Activated naive CD8-positive, alpha-beta T cell treated with anti-CD3 and anti-CD28 coated beads, Interleukin-2, amount 50 U/mL, for 24 hours (primary cell): ENCODE measurements at regions not wholly inside any gene's neighbourhood (a gene's known extent, or its start where the extent isn't known, plus 50 kb on each side); places are given as distances from the start of the nearest gene placed in this dataset.

ENCODE experiments used
- ATAC-seq: fragments of 150-1000 bp; cut with Tn5 transposase; one replicate; pipeline ENCODE4 v1.10.0; 2021
- DNase-seq: peaks from one replicate; pipeline ENCODE4 v3.0.0; 2021
- H3K27ac Mint-ChIP-seq: one replicate; pipeline ENCODE4 v1.8.0; 2021; ENCODE audit warnings: mild to moderate bottlenecking, mixed read lengths
- H3K27me3 Mint-ChIP-seq: one replicate; pipeline ENCODE4 v1.8.0; 2021; ENCODE audit warnings: mixed read lengths
- H3K36me3 Mint-ChIP-seq: one replicate; pipeline ENCODE4 v1.8.0; 2021; ENCODE audit warnings: low read depth, mixed read lengths
- H3K4me1 Mint-ChIP-seq: one replicate; pipeline ENCODE4 v1.8.0; 2021; ENCODE audit warnings: mixed read lengths
- H3K4me3 Mint-ChIP-seq: one replicate; pipeline ENCODE4 v1.8.0; 2021; ENCODE audit warnings: mild to moderate bottlenecking, moderate library complexity, mixed read lengths
- H3K9me3 Mint-ChIP-seq: one replicate; pipeline ENCODE4 v1.8.0; 2021; ENCODE audit warnings: mixed read lengths

DNA sequence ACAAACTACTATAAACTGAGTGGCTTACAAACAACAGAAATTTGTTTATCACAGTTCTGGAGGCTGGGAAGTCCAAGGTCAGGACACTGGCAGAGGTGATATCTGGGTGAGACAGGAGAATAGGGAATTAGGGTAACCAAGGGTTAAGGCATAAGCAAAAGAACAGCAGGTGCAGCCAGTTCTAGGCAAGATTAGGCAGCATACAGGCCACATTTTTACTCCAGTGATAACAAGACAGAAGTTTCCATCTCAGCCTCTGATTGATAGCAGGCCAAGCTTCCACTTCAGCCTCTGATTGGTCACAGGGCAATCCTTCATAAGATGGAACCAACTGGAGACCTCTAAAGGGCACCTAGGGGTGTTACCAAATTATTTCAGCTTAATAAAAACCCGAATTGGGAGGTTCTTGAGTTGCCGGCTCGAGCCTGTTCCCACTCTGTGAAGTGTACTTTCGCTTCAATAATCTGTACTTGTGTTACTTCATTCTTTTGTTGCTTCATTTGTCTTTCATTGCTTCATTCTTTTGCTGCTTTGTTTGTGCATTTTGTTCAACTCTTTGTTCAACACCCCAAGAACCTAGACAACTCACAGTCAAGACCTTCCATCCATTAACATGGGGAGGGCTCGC lies 185.6 kb downstream of the TOMM20 start:
- ATAC-seq (no peak), DNase-seq (no peak)
- Mint-ChIP-seq H3K4me3 (no peak overlapping the region), H3K36me3 (no peaks in the 10 kb centered on the region), H3K4me1 (peaks cover 34% of the 10 kb centered on the region), H3K27me3 (no peaks in the 10 kb centered on the region), H3K27ac (no peak overlapping the region), H3K9me3 (peaks cover 5% of the 10 kb centered on the region)

GRCh38 chr1:234942012-234942332 lies 186.7 kb downstream of the TOMM20 start:
- H3K27me3 Mint-ChIP-seq, result no peaks in the 10 kb centered on the region
- DNase-seq, result no peak

DNA sequence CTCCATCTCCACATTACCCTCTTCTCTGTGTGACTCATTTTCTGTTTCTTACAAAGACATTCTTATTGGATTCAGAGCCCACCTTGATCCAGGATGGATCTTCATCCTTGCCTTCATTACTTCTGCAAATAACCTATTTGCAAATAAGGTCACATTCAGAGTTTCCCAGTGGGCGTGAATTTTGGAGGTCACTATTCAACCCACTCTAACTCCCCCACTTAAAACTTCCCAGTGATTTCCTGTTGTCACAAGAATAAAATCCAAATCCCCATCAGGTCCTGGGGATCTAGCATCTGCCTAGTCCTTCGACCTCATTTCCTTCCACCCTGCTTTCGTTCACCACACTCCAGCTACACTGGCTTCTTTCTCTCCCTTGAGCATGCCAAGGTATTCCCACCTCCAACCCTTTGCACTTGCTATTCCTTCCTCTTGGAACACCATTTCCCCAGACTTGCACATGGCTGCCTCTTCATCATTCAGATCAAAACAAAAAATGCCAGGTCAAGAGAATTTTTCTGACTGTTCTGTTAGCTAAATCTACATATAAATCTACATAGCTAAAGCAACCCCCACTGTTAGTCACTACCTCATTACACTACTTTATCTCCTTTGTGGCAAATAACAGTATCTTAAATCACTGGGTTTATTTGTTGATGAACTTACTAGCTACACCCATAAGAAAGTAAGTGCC lies 187.2 kb downstream of the TOMM20 start:
- no peaks in the 10 kb centered on the region for H3K36me3 Mint-ChIP-seq

More at GRCh38 chr1:234942012-234942332, 186.7 kb downstream of the TOMM20 start:
- Mint-ChIP-seq H3K4me3 (no peak overlapping the region), H3K27ac (no peak overlapping the region), H3K4me1 (peaks cover 44% of the 10 kb centered on the region), H3K36me3 (no peaks in the 10 kb centered on the region), H3K9me3 (peaks cover 5% of the 10 kb centered on the region)
- no peak for ATAC-seq

GRCh38 chr1:234940841-234941240 lies 187.8 kb downstream of the TOMM20 start:
- Mint-ChIP-seq H3K9me3 (peaks cover 5% of the 10 kb centered on the region), H3K4me1 (peaks cover 52% of the 10 kb centered on the region), H3K27ac (no peak overlapping the region), H3K36me3 (no peaks in the 10 kb centered on the region), H3K4me3 (no peak overlapping the region), H3K27me3 (no peaks in the 10 kb centered on the region)
- DNase-seq, result no peak
- no peak for ATAC-seq

More for the DNA sequence above, 187.2 kb downstream of the TOMM20 start:
- DNase-seq (no peak), ATAC-seq (peak; percentile 27)
- Mint-ChIP-seq H3K27ac (no peak overlapping the region), H3K4me3 (no peak overlapping the region), H3K27me3 (no peaks in the 10 kb centered on the region), H3K9me3 (peaks cover 5% of the 10 kb centered on the region), H3K4me1 (peaks cover 49% of the 10 kb centered on the region)

GRCh38 chr1:234938924-234939323 lies 189.7 kb downstream of the TOMM20 start:
- no peak for ATAC-seq
- H3K36me3 Mint-ChIP-seq, result no peaks in the 10 kb centered on the region
- no peaks in the 10 kb centered on the region for H3K9me3 Mint-ChIP-seq
- H3K4me3 Mint-ChIP-seq, result no peak overlapping the region
- no peak for DNase-seq
- no peaks in the 10 kb centered on the region for H3K27me3 Mint-ChIP-seq
- H3K4me1 Mint-ChIP-seq, result peaks cover 44% of the 10 kb centered on the region
- H3K27ac Mint-ChIP-seq, result no peak overlapping the region

GRCh38 chr1:234938135-234938534 lies 190.5 kb downstream of the TOMM20 start:
- no peak overlapping the region for H3K27ac Mint-ChIP-seq

GRCh38 chr1:234936612-234937389 lies 191.8 kb downstream of the TOMM20 start:
- Mint-ChIP-seq H3K27ac (peak overlapping the region; percentile 47), H3K27me3 (no peaks in the 10 kb centered on the region), H3K9me3 (no peaks in the 10 kb centered on the region), H3K4me1 (peaks cover 54% of the 10 kb centered on the region), H3K4me3 (no peak overlapping the region), H3K36me3 (no peaks in the 10 kb centered on the region)
- DNase-seq, result no peak
- peak; percentile 37 for ATAC-seq

More at GRCh38 chr1:234938135-234938534, 190.5 kb downstream of the TOMM20 start:
- Mint-ChIP-seq H3K4me1 (peaks cover 44% of the 10 kb centered on the region), H3K27me3 (no peaks in the 10 kb centered on the region), H3K4me3 (no peak overlapping the region), H3K9me3 (no peaks in the 10 kb centered on the region), H3K36me3 (no peaks in the 10 kb centered on the region)
- DNase-seq, result no peak
- no peak for ATAC-seq

GRCh38 chr1:234934611-234935033 lies 194.0 kb downstream of the TOMM20 start:
- DNase-seq, result no peak
- no peaks in the 10 kb centered on the region for H3K36me3 Mint-ChIP-seq
- H3K27ac Mint-ChIP-seq, result peak overlapping the region; percentile 73
- no peak overlapping the region for H3K4me3 Mint-ChIP-seq
- no peaks in the 10 kb centered on the region for H3K9me3 Mint-ChIP-seq
- no peaks in the 10 kb centered on the region for H3K27me3 Mint-ChIP-seq
- no peak for ATAC-seq
- H3K4me1 Mint-ChIP-seq, result peaks cover 54% of the 10 kb centered on the region

- Mint-ChIP-seq H3K4me3 (no peak overlapping the region), H3K4me1 (peaks cover 64% of the 10 kb centered on the region), H3K36me3 (no peaks in the 10 kb centered on the region), H3K27me3 (no peaks in the 10 kb centered on the region), H3K27ac (peak overlapping the region; percentile 89), H3K9me3 (no peaks in the 10 kb centered on the region)
- DNase-seq (peak; percentile 34), ATAC-seq (peak; percentile 78)
Observed at GRCh38 chr1:234933475-234933874, 195.2 kb downstream of the TOMM20 start.

GRCh38 chr1:234932511-234933430 lies 195.9 kb downstream of the TOMM20 start:
- no peak for ATAC-seq
- H3K27me3 Mint-ChIP-seq, result no peaks in the 10 kb centered on the region
- peaks cover 65% of the 10 kb centered on the region for H3K4me1 Mint-ChIP-seq
- H3K9me3 Mint-ChIP-seq, result no peaks in the 10 kb centered on the region
- H3K4me3 Mint-ChIP-seq, result no peak overlapping the region
- H3K27ac Mint-ChIP-seq, result peak overlapping the region; percentile 89
- no peaks in the 10 kb centered on the region for H3K36me3 Mint-ChIP-seq
- DNase-seq, result no peak

- ATAC-seq (no peak), DNase-seq (no peak)
- Mint-ChIP-seq H3K9me3 (no peaks in the 10 kb centered on the region), H3K4me1 (peaks cover 66% of the 10 kb centered on the region), H3K4me3 (no peak overlapping the region), H3K27ac (no peak overlapping the region), H3K36me3 (no peaks in the 10 kb centered on the region), H3K27me3 (no peaks in the 10 kb centered on the region)
Observed at GRCh38 chr1:234932106-234932505, 196.5 kb downstream of the TOMM20 start.

DNA sequence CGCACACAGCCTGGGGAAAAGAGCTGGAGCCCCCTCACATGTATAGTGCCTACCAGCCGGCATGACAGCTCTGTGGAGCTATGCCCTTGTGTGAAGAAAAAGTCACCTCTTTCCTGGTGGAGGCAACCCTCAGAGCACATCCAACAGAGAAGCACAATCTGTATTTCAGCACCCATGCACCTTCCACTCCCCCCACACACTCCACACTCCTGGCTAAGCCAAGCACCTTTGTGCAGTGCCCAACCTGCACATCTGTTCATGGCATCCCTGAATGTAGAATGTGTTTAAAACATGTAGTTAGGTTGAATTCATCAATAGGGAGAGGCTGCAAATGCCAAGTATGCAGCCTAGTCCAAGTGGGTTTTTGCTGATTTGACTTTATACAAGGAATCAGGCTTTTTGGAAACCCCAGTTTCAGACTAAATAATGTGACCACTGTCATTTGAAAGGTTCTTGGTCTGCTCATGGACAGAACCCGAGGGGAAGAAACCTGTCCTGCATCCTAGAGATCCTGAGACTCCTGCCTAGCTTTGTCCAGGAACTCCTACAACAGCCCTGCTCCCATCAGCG lies 197.1 kb downstream of the TOMM20 start:
- Mint-ChIP-seq H3K36me3 (no peaks in the 10 kb centered on the region), H3K4me1 (peaks cover 66% of the 10 kb centered on the region)
- DNase-seq, result no peak

GRCh38 chr1:234929369-234929768 lies 199.3 kb downstream of the TOMM20 start:
- Mint-ChIP-seq H3K4me3 (no peak overlapping the region), H3K27me3 (no peaks in the 10 kb centered on the region), H3K9me3 (no peaks in the 10 kb centered on the region), H3K27ac (peak overlapping the region; percentile 48), H3K36me3 (no peaks in the 10 kb centered on the region), H3K4me1 (peaks cover 66% of the 10 kb centered on the region)
- no peak for DNase-seq
- ATAC-seq, result no peak

More for the DNA sequence above, 197.1 kb downstream of the TOMM20 start:
- no peak for ATAC-seq
- no peak overlapping the region for H3K4me3 Mint-ChIP-seq
- no peaks in the 10 kb centered on the region for H3K9me3 Mint-ChIP-seq
- H3K27me3 Mint-ChIP-seq, result no peaks in the 10 kb centered on the region
- H3K27ac Mint-ChIP-seq, result no peak overlapping the region

- Mint-ChIP-seq H3K4me1 (peaks cover 68% of the 10 kb centered on the region), H3K9me3 (no peaks in the 10 kb centered on the region), H3K27ac (peak overlapping the region; percentile 48), H3K4me3 (no peak overlapping the region), H3K27me3 (no peaks in the 10 kb centered on the region), H3K36me3 (no peaks in the 10 kb centered on the region)
- no peak for DNase-seq
- ATAC-seq, result no peak
Observed at GRCh38 chr1:234928642-234929041, 200.0 kb downstream of the TOMM20 start.
